HUES64 (cell line): ENCODE measurements at regions not wholly inside any gene's neighbourhood (a gene's known extent, or its start where the extent isn't known, plus 50 kb on each side); places are given as distances from the start of the nearest gene placed in this dataset.

ENCODE experiments used
- H3K27ac ChIP-seq: 2 replicates; pipeline ENCODE4 v1.7.0; 2013; ENCODE audit warnings: low read depth, low read length, inconsistent platforms
- H3K27me3 ChIP-seq: 2 replicates; pipeline ENCODE4 v1.6.1; 2013; ENCODE audit warnings: mild to moderate bottlenecking, low read length; ENCODE audit not compliant: insufficient read depth
- H3K36me3 ChIP-seq: 2 replicates; pipeline ENCODE4 v1.6.1; 2013; ENCODE audit warnings: mild to moderate bottlenecking, low read length; ENCODE audit not compliant: insufficient read depth
- H3K4me1 ChIP-seq: 2 replicates; pipeline ENCODE4 v1.6.1; 2013; ENCODE audit warnings: mild to moderate bottlenecking, low read length, moderate library complexity; ENCODE audit not compliant: insufficient read depth
- H3K4me3 ChIP-seq: 2 replicates; pipeline ENCODE4 v1.5.1; 2013; ENCODE audit warnings: mild to moderate bottlenecking, low read length, moderate library complexity
- H3K9ac ChIP-seq: 2 replicates; pipeline ENCODE4 v1.6.1; 2013; ENCODE audit warnings: mild to moderate bottlenecking, low read depth, low read length
- H3K9me3 ChIP-seq: 2 replicates; pipeline ENCODE4 v1.6.1; 2013; ENCODE audit warnings: low read depth, low read length; ENCODE audit not compliant: insufficient read depth
- WGBS: fragments of 150-250, 120-280 bp; methylation state at CpG from one replicate; pipeline ENCODE4 v1.1.7; 2013; ENCODE audit warnings: missing lambda C conversion rate; 5-methylcytosine and 5-hydroxymethylcytosine counted together

DNA sequence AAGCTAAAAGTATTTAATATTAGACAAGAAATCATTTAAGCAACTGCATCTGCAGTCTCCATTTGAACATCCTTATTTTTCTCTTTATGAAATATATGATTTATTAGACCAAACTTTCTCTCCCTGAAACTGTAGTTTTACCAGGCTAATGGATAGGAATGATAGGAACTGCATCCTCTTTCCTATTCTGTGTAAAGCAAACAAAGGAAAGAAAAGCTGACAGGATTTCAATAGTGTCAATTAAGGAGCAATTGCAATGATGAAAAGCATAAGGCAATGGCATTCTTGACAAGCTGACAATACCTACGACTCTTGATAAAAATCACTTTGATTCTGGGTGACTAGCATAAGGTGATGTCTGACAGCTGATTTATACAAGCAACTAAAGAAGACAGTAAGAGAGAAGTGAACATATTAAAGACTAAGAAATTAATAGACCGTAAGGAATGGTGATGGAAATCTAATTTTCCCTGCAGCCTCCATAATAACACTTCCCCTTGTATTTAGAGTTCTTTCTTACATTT, 502.5 kb downstream of the TECRL start:
- H3K36me3 ChIP-seq, result no peaks in the 10 kb centered on the region

DNA sequence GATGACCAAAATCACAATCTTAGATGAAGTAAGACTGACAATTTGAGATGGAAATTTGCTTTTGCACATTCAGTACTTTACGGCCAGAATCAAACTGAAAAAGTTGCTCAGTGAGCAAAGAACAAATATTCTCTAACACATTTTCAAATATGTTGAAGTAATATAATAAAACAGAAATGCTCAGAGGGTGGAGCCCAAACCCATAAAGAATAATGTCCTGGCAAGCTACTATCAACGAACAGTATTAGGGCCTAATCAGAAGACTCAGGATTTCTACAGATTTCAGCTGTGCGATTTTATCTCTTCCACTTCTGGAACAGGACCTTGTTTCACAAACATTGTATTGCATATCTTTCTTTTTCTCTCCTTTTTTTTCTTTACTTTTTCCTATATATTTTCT, 505.0 kb downstream of the TECRL start:
- Histone ChIP-seq H3K4me1 (peaks cover 4% of the 10 kb centered on the region; the same call in 1 of the 2 replicates), H3K4me3 (no peak overlapping the region), H3K36me3 (no peaks in the 10 kb centered on the region), H3K27me3 (peaks cover 25% of the 10 kb centered on the region), H3K27ac (no peak overlapping the region), H3K9ac (no peak overlapping the region), H3K9me3 (no peaks in the 10 kb centered on the region)
- WGBS, result 90% methylated on average over 3 of the region's 3 CpGs

More for the DNA sequence above, 502.5 kb downstream of the TECRL start:
- H3K9me3 ChIP-seq, result no peaks in the 10 kb centered on the region
- peaks cover 12% of the 10 kb centered on the region for H3K27me3 ChIP-seq
- no peak overlapping the region for H3K4me3 ChIP-seq
- no peak overlapping the region for H3K27ac ChIP-seq
- no peak overlapping the region for H3K9ac ChIP-seq
- 90% methylated on average over 1 of the region's 2 CpGs for WGBS
- H3K4me1 ChIP-seq, result peaks cover 1% of the 10 kb centered on the region; the same call in 1 of the 2 replicates

- H3K36me3 ChIP-seq, result no peaks in the 10 kb centered on the region
- 18% methylated on average over 2 of the region's 2 CpGs for WGBS
- H3K27ac ChIP-seq, result no peak overlapping the region
- no peaks in the 10 kb centered on the region for H3K9me3 ChIP-seq
- H3K27me3 ChIP-seq, result peaks cover 29% of the 10 kb centered on the region
- H3K4me1 ChIP-seq, result peaks cover 4% of the 10 kb centered on the region; the same call in 1 of the 2 replicates
- H3K4me3 ChIP-seq, result no peak overlapping the region
- H3K9ac ChIP-seq, result no peak overlapping the region
These were observed 507.9 kb downstream of the TECRL start for GRCh38 chr4:63901304-63901703.

GRCh38 chr4:63898961-63899360, 510.3 kb downstream of the TECRL start:
- H3K27me3 ChIP-seq, result peaks cover 29% of the 10 kb centered on the region
- H3K4me1 ChIP-seq, result peaks cover 4% of the 10 kb centered on the region; the same call in 1 of the 2 replicates
- no peaks in the 10 kb centered on the region for H3K36me3 ChIP-seq
- H3K9me3 ChIP-seq, result no peaks in the 10 kb centered on the region
- no peak overlapping the region for H3K27ac ChIP-seq
- H3K9ac ChIP-seq, result no peak overlapping the region
- H3K4me3 ChIP-seq, result no peak overlapping the region

- Histone ChIP-seq H3K27me3 (peaks cover 4% of the 10 kb centered on the region; the same call in 1 of the 2 replicates), H3K4me1 (no peaks in the 10 kb centered on the region), H3K9ac (no peak overlapping the region), H3K4me3 (no peak overlapping the region), H3K9me3 (no peaks in the 10 kb centered on the region), H3K36me3 (no peaks in the 10 kb centered on the region), H3K27ac (no peak overlapping the region)
These were observed 515.1 kb downstream of the TECRL start for GRCh38 chr4:63894161-63894560.

DNA sequence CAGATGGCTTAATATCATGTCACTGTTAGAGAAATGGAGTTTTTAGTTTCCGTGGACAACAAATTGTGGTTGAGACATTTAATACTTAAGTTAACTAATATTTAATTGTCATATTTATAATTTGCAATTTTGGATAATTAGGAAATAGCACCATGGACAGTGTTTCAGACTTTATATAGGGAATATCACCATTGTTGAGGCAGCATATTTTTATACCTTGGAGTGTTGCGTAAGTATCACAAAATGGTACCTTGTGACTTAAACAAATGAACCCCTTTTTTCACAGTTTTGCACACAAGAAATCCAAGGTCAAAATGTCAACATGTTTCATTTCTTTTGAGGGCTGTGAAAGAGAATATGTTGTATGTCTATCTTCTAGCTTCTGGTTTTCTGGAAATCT, 539.9 kb downstream of the TECRL start:
- H3K27me3 ChIP-seq, result no peaks in the 10 kb centered on the region
- WGBS, result 40% methylated on average over 1 of the region's 2 CpGs
- H3K27ac ChIP-seq, result no peak overlapping the region
- H3K9me3 ChIP-seq, result no peaks in the 10 kb centered on the region
- peaks cover 4% of the 10 kb centered on the region; the same call in 1 of the 2 replicates for H3K4me1 ChIP-seq
- H3K4me3 ChIP-seq, result no peak overlapping the region
- H3K9ac ChIP-seq, result no peak overlapping the region
- no peaks in the 10 kb centered on the region for H3K36me3 ChIP-seq

DNA sequence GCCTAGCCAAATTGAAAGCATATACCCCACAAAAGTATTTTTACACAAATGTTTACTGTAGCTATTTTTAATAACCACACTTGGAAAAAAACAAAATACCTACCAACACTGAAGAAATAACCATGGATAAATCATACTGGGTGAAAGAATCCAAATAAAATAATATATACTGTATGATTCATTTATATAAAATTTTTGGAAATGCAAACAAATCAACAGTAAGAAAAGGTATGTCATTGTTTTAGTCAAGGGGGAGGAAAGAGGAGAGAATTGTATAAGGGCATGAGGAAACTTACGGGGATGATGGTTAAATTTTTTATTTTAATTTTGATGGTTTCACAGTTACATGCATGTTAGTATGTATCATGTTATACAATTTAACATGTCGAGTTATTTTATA, 557.8 kb downstream of the TECRL start:
- Histone ChIP-seq H3K9me3 (no peaks in the 10 kb centered on the region), H3K4me1 (no peaks in the 10 kb centered on the region), H3K36me3 (no peaks in the 10 kb centered on the region), H3K27ac (no peak overlapping the region), H3K4me3 (no peak overlapping the region), H3K9ac (no peak overlapping the region), H3K27me3 (no peaks in the 10 kb centered on the region)
- 100% methylated on average over 1 of the region's 2 CpGs for WGBS

- H3K27me3 ChIP-seq, result no peaks in the 10 kb centered on the region
- no peaks in the 10 kb centered on the region for H3K9me3 ChIP-seq
- no peaks in the 10 kb centered on the region for H3K36me3 ChIP-seq
- no peak overlapping the region for H3K9ac ChIP-seq
- 95% methylated on average over 2 of the region's 3 CpGs for WGBS
- no peak overlapping the region for H3K27ac ChIP-seq
- H3K4me3 ChIP-seq, result no peak overlapping the region
- H3K4me1 ChIP-seq, result no peaks in the 10 kb centered on the region
These were observed 568.0 kb downstream of the TECRL start for GRCh38 chr4:63841266-63841665.

DNA sequence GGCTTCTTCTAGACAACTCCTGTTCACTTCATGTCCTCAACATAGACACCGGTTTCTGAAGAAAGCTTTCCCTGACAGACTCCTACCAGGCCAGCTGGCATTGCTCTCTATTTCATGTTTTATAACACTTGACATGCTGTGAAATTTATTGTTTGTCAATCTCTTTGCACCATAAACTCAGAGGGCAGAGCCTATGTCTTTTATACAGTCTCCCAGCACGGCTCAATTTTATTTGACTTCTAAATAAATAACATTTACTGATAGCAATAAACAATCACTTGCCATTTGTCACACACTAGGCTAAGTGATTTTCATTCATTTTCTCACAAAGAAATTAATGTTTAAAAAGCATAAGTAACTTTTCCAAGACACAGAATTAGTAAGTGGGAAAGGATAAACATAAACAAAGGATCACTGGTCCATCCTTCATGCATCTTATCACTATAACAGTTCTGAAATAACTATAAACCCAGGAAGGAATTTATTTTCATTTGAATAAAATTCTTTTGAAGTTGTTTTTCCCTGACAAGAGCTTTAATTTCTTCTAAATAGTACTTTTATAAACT, 577.6 kb downstream of the TECRL start:
- no peak overlapping the region for H3K27ac ChIP-seq
- H3K36me3 ChIP-seq, result no peaks in the 10 kb centered on the region
- H3K27me3 ChIP-seq, result no peaks in the 10 kb centered on the region
- no peaks in the 10 kb centered on the region for H3K4me1 ChIP-seq
- H3K9me3 ChIP-seq, result no peaks in the 10 kb centered on the region
- H3K9ac ChIP-seq, result no peak overlapping the region
- WGBS, result 100% methylated on average over 2 of the region's 2 CpGs
- no peak overlapping the region for H3K4me3 ChIP-seq

GRCh38 chr4:63817196-63817865, 591.9 kb downstream of the TECRL start:
- Histone ChIP-seq H3K27me3 (no peaks in the 10 kb centered on the region), H3K36me3 (no peaks in the 10 kb centered on the region), H3K4me1 (no peaks in the 10 kb centered on the region), H3K9me3 (no peaks in the 10 kb centered on the region), H3K4me3 (no peak overlapping the region), H3K9ac (no peak overlapping the region), H3K27ac (no peak overlapping the region)
- WGBS, result 93% methylated on average over 11 of the region's 11 CpGs

DNA sequence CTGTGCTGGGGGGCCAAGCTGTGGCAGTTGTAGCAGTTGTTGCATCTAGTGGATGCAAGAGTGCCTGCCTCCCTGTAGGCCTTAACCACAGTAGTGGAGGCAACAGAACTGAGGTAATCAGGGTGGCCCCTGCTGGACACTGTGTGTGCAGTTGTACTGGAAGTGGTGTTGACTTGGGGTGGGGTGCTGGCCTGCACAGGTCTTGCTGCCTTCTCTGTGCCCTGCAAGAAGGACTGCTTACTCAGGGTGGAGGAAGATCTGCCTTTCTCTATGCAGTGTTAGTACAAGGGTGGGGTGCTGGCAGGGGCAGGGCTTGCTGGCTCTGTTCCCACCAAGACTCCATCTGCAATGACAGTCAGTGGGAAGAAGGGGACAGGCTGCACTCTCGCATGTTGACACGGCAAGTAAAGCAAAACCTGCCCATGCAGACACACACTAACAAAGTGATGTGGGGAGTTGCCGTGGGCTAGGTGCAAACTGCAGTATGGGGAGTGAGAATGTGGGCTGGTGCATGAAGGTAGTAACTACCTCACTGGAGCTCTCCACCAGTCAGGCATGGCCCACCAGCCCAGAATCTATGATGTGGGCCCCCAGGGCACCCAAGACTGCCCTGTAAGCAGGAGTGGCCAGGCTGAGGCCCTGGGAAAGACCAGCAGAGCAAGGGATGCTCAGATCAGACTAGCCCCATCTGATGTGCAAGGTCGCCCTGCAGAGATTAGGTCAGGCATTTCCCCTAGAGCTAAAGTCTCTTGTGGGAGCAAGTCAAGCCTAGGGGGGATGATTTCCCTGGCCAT, 594.9 kb downstream of the TECRL start:
- WGBS, result 97% methylated on average over 4 of the region's 4 CpGs
- no peak overlapping the region for H3K9ac ChIP-seq
- H3K9me3 ChIP-seq, result no peaks in the 10 kb centered on the region
- H3K27ac ChIP-seq, result no peak overlapping the region
- no peak overlapping the region for H3K4me3 ChIP-seq
- no peaks in the 10 kb centered on the region for H3K36me3 ChIP-seq
- no peaks in the 10 kb centered on the region for H3K4me1 ChIP-seq
- H3K27me3 ChIP-seq, result no peaks in the 10 kb centered on the region
